Breast epithelium (tissue), 3 donors: ENCODE measurements at regions not wholly inside any gene's neighbourhood (a gene's known extent, or its start where the extent isn't known, plus 50 kb on each side); places are given as distances from the start of the nearest gene placed in this dataset.

Experiments
- CTCF ChIP-seq, 3 donors: fragments of 450-650 bp; IDR thresholded peaks; one replicate each; pipeline ENCODE4 v1.5.1; 2016 to 2017; ENCODE audit warnings: antibody characterized with exemption in 3 of 3, mild to moderate bottlenecking in 3 of 3, moderate library complexity in 3 of 3
- POLR2A ChIP-seq: fragments of 450-650 bp; IDR thresholded peaks from one replicate; pipeline ENCODE4 v1.6.1; 2016; ENCODE audit warnings: antibody characterized with exemption, mild to moderate bottlenecking, moderate library complexity

- TF ChIP-seq CTCF (IDR thresholded peaks at IDR 0.05): no peak
- TF ChIP-seq POLR2A: no peak
These were observed 60.7 kb upstream of the NKD1 start for GRCh38 chr16:50487528-50487927.
